SU-DHL-6 (cell line): ENCODE measurements at regions not wholly inside any gene's neighbourhood (a gene's known extent, or its start where the extent isn't known, plus 50 kb on each side); places are given as distances from the start of the nearest gene placed in this dataset.
"Not testable (repeated sequence)": the region's sequence is repeated elsewhere in the genome, so short reads cannot be mapped to it uniquely, and the experiment has no call there.

Source experiments
- CTCF ChIP-seq: fragments of 200-600 bp; sonication (generic); IDR thresholded peaks from one replicate; pipeline ENCODE4 v1.5.1; 2017; ENCODE audit warnings: antibody characterized with exemption, mild to moderate bottlenecking, low read length, moderate library complexity; ENCODE audit not compliant: insufficient read depth, poor library complexity, severe bottlenecking
- EZH2phosphoT487 ChIP-seq: fragments of 200-600 bp; sonication (generic), shearing (Covaris generic); conservative IDR thresholded peaks from 2 replicates; pipeline ENCODE4 v1.6.1; 2018; ENCODE audit warnings: mild to moderate bottlenecking, antibody characterized with exemption, low read length, moderate library complexity, mixed read lengths

GRCh38 chr2:153593086-153593485, 114.5 kb upstream of the RPRM start:
- TF ChIP-seq EZH2phosphoT487, CTCF: not testable (repeated sequence)
